DND-41 (cell line): ENCODE measurements at regions not wholly inside any gene's neighbourhood (a gene's known extent, or its start where the extent isn't known, plus 50 kb on each side); places are given as distances from the start of the nearest gene placed in this dataset.

Experiments
- CTCF ChIP-seq: IDR thresholded peaks from 2 replicates; pipeline ENCODE4 v1.5.1; 2012; ENCODE audit warnings: borderline replicate concordance, low read length, moderate library complexity, mild to moderate bottlenecking; ENCODE audit not compliant: poor library complexity, severe bottlenecking; ENCODE audit errors: extremely low read depth
- EZH2 ChIP-seq: IDR thresholded peaks from 3 replicates; pipeline ENCODE4 v1.6.1; 2012; ENCODE audit warnings: borderline replicate concordance, low read depth, mild to moderate bottlenecking, moderate library complexity, low read length, inconsistent platforms; ENCODE audit not compliant: severe bottlenecking

- TF ChIP-seq CTCF (no peak), EZH2 (no peak)
Observed at GRCh38 chr5:8239198-8239597, 370.2 kb downstream of the MTRR start.
